Upper lobe of right lung (tissue), 1 donor: ENCODE measurements at regions not wholly inside any gene's neighbourhood (a gene's known extent, or its start where the extent isn't known, plus 50 kb on each side); places are given as distances from the start of the nearest gene placed in this dataset.

Experiments
- ATAC-seq: fragments of 200-7000 bp; cut with Tn5 transposase; one replicate; pipeline ENCODE4 v1.9.1; 2020; ENCODE audit warnings: mild to moderate bottlenecking, moderate library complexity
- DNase-seq: peaks from one replicate; pipeline ENCODE4 v3.0.0-alpha.2; 2020
- H3K27ac ChIP-seq: fragments of 200-600 bp; one replicate; pipeline ENCODE4 v1.8.0; 2022
- H3K27me3 ChIP-seq: fragments of 200-600 bp; one replicate; pipeline ENCODE4 v1.8.0; 2022; ENCODE audit warnings: mild to moderate bottlenecking
- H3K36me3 ChIP-seq: fragments of 200-600 bp; one replicate; pipeline ENCODE4 v1.8.0; 2022
- H3K4me1 ChIP-seq: fragments of 200-600 bp; one replicate; pipeline ENCODE4 v1.8.0; 2022
- H3K4me3 ChIP-seq: fragments of 200-600 bp; one replicate; pipeline ENCODE4 v1.8.0; 2022; ENCODE audit warnings: mild to moderate bottlenecking
- H3K9me3 ChIP-seq: fragments of 200-600 bp; one replicate; pipeline ENCODE4 v1.8.0; 2022
- CTCF ChIP-seq: fragments of 200-600 bp; IDR thresholded peaks from one replicate; pipeline ENCODE4 v1.8.0; 2022; ENCODE audit warnings: antibody characterized with exemption
- intact Hi-C: fragments of 100-400 bp; cut with DNase I; formaldehyde crosslinking; loops from one replicate; pipeline ENCODE4 v1.11.0; 2022
- donor health status: DM: no; HTN: yes; CAD: no; lungs with severe emphysema.

GRCh38 chr9:13431692-13432091 lies 152.2 kb upstream of the MPDZ start:
- Histone ChIP-seq H3K27me3 (no peaks in the 10 kb centered on the region), H3K4me3 (no peak overlapping the region), H3K4me1 (no peaks in the 10 kb centered on the region), H3K27ac (no peak overlapping the region), H3K9me3 (no peaks in the 10 kb centered on the region), H3K36me3 (no peaks in the 10 kb centered on the region)
- TF ChIP-seq CTCF: no peak
- no peak for ATAC-seq
- intact Hi-C loops: no loop called here
- no peak for DNase-seq

DNA sequence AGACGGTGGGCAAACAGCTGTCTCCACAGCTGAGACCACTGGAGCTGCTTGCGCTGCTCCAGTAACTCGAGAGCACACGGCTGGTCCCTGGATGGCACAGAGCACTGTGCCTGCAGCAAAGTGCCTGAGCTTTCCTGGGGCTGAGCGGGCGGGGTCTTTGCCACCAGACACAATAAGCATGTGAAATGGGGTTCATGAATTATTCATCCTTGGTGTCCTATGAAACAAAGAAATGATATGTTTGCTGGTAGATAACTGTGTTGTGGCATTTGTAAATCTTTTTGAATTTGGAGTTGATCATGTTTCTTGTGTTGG lies 151.7 kb upstream of the MPDZ start:
- Histone ChIP-seq H3K27me3 (no peaks in the 10 kb centered on the region), H3K36me3 (no peaks in the 10 kb centered on the region), H3K9me3 (no peaks in the 10 kb centered on the region), H3K27ac (no peak overlapping the region), H3K4me1 (no peaks in the 10 kb centered on the region), H3K4me3 (no peak overlapping the region)
- ATAC-seq (no peak), DNase-seq (no peak)
- no peak for TF ChIP-seq CTCF
- intact Hi-C loops: no loop called here

GRCh38 chr9:13430368-13431221 lies 151.1 kb upstream of the MPDZ start:
- DNase-seq: no peak
- Histone ChIP-seq H3K9me3 (no peaks in the 10 kb centered on the region), H3K36me3 (no peaks in the 10 kb centered on the region), H3K4me1 (no peaks in the 10 kb centered on the region), H3K27ac (no peak overlapping the region), H3K4me3 (no peak overlapping the region), H3K27me3 (no peaks in the 10 kb centered on the region)
- no peak for TF ChIP-seq CTCF
- intact Hi-C loops: no loop called here
- no peak for ATAC-seq

- no peaks in the 10 kb centered on the region for H3K36me3 ChIP-seq
- H3K27ac ChIP-seq: no peak overlapping the region
- H3K4me1 ChIP-seq: no peaks in the 10 kb centered on the region
- ATAC-seq (no peak), DNase-seq (no peak)
- H3K9me3 ChIP-seq: no peaks in the 10 kb centered on the region
- TF ChIP-seq CTCF: no peak
- no peaks in the 10 kb centered on the region for H3K27me3 ChIP-seq
- intact Hi-C loops: no loop called here
- no peak overlapping the region for H3K4me3 ChIP-seq
These were observed 150.1 kb upstream of the MPDZ start for GRCh38 chr9:13429301-13430190.

DNA sequence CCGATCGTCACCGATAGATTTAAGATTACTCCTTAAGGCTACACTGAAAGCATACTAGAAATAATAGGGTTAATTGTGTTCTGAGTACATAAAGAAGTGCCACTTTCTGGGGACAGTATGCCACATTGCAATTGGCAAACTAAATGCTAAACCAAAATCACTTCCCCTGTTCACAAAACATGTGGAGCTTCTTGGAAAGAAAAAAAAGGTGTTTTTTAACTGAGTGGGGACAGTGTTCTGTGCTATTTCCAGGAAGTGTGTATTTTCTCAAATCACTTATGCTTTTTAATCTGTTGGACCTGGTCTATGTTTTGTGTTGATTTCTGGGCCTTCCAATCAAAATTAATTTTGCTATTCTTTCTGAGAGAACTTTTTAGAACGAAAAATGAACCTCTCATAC lies 149.3 kb upstream of the MPDZ start:
- no peak overlapping the region for H3K4me3 ChIP-seq
- intact Hi-C loops: no loop called here
- ATAC-seq (no peak), DNase-seq (no peak)
- no peaks in the 10 kb centered on the region for H3K36me3 ChIP-seq
- no peaks in the 10 kb centered on the region for H3K27me3 ChIP-seq
- H3K9me3 ChIP-seq: no peaks in the 10 kb centered on the region
- no peak overlapping the region for H3K27ac ChIP-seq
- H3K4me1 ChIP-seq: no peaks in the 10 kb centered on the region
- TF ChIP-seq CTCF: no peak
